ENCODE measurements at regions not wholly inside any gene's neighbourhood (a gene's known extent, or its start where the extent isn't known, plus 50 kb on each side); places are given as distances from the start of the nearest gene placed in this dataset.
"Not testable (repeated sequence)": the region's sequence is repeated elsewhere in the genome, so short reads cannot be mapped to it uniquely, and the experiment has no call there.

DNA sequence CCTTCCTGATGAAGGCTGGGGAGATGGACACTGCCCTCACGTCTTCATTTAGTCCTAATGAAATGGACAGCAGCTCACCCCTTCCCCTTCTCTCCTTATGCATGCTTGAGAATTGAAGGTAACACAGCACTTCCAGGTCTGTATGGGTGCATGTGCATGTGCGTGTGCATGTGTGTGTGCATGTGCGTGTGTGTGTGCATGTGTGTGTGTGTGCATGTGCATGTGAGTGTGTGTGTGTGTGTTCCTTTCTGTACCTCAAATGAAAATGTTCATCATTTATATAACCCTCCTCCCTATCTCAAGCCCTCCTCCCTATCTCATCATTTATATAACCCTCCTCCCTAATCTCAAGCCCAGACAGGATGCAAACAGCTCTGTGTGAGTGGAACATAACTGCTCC lies 444.8 kb downstream of the MAT2B start:
- DNase-seq (ENCODE audit: low spot score) = no peak

- DNase-seq (ENCODE audit: low spot score) = no peak
Measured at GRCh38 chr5:163951069-163951468, 445.6 kb downstream of the MAT2B start.

DNA sequence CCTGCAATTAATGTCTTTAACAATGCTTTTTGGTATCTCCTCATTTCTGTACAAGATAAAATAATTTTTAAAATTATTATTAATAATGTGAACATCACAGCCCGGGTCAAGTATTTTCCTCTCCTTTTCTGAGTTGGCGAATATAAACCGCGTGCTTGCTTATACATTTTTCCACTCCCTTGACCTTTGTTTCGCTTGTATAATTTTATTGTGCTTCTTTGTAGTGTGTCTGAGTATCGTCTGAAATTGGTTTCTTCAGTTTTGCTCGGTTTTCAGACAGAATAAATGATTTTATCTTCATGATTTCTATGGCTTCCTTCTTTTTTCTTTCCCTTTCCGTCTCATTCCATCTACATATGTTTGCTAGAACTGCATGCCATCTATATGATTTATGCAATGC lies 448.5 kb downstream of the MAT2B start:
- no peak for DNase-seq (ENCODE audit: low spot score)

DNA sequence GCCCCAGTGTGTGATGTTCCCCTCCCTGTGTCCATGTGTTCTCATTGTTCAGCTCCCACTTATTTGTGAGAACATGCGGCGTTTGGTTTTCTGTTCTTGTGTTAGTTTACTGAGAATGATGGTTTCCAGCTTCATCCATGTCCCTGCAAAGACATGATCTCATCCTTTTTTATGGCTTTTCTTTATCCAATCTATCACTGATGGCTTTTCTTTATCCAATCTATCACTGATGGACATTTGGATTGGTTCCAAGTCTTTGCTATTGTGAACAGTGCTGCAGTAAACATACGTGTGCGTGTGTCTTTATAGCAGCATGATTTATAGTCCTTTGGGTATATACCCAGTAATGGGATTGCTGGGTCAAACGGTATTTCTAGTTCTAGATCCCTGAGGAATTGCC lies 455.8 kb downstream of the MAT2B start:
- not testable (repeated sequence) for DNase-seq (ENCODE audit: low spot score)

DNA sequence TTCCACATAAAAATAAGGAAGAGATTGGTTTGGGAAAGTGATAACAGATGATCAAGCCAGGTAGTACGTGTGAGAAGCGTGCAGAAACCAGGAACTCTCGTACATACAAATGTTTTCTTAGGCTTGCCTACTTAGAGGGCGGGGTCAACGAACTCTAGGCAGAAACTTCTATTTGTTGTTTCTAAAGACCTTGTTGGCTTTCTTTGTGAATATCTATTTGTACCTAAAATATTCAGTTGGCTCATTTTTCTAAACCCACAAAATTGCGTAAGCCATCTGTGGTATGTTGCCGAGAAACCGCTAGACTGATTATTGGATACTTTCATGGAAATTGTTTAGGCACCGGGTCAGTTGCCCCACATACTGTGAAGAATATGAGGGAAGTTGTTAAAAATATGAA lies 458.5 kb downstream of the MAT2B start:
- DNase-seq (ENCODE audit: low spot score) = no peak

GRCh38 chr5:163964671-163965070 lies 459.3 kb downstream of the MAT2B start:
- DNase-seq (ENCODE audit: low spot score) = no peak

DNA sequence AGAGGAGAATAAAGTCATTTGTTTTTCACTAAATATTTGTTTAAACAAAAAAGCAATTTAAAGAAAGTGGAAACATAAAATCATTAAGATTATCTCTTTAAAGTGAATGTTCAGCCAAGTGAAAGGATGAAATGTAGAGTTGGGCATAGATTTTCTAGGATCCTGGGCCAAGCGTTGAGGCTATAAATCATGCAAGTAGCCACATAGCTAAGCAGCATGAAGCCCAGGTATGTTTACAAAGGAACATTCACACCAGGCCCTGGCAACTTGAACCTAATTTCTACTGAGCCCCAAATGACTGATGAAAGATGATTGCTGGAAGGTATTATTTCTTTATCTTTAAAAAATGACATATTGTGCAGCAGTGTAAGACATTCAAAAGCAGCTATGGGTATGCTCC lies 461.8 kb downstream of the MAT2B start:
- DNase-seq (ENCODE audit: low spot score) = no peak

DNA sequence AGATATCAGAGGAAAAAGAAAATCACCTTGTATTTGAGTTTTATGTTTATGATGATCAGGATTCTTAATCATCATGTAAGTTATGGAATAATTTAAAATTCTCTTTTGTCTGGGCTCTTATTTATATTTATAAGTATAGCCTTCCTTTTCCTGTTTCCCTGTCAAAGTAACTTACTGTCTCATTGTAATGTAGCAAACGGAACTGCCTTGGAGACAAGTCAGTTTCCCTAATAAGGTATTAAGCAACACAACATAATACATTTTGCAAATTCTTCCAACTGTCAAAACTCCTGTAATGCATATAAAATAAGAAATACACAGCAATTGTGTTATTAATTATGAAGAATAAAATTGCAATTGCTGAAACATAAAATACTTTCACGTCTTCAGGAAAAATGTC lies 463.2 kb downstream of the MAT2B start:
- no peak for DNase-seq (ENCODE audit: low spot score)

DNA sequence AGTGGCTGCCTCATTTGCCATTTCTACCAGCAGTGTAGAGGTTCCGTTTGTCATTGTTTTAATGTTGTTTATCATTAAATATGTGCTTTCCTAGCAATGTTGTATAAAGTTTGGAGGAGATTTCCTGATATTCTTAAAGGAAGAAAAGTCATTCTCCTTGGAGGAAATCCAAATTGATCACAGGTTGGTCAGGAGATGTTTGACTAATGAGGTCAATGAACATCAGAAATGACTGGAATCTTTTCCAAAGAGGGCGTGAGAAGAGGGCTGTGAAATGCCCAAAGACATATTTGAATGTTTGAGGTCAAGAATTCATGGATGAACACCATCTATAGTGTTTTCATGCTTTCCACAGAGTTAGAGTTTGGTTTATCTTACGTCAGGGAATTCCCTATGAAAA lies 471.3 kb downstream of the MAT2B start:
- DNase-seq (ENCODE audit: low spot score) = no peak

- no peak for DNase-seq (ENCODE audit: low spot score)
Measured at GRCh38 chr5:163978897-163979296, 473.5 kb downstream of the MAT2B start.

DNA sequence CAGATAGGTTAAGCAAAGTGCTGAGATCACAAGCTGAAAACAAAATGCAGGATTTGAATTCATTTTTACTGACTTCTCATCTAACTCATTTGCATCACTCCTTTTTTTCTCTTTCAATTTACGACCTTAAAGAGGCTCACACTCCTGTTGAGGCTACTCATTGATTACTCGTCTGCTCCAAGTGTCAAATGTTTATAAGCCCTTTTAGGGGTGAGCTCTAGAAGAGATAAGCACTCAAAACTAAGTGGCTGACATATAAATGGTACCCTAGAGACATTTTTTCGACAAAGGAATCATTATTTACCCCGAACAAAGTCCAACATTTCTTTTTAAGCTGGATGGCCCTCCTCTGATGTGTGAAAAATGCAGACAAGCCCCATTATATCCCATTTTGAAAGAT lies 483.1 kb downstream of the MAT2B start:
- no peak for DNase-seq (ENCODE audit: low spot score)

GRCh38 chr5:163993126-163993525 lies 487.7 kb downstream of the MAT2B start:
- no peak for DNase-seq (ENCODE audit: low spot score)

- DNase-seq (ENCODE audit: low spot score) = no peak
Measured at GRCh38 chr5:163995206-163995605, 489.8 kb downstream of the MAT2B start.

GRCh38 chr5:163997965-163998364 lies 492.5 kb downstream of the MAT2B start:
- no peak for DNase-seq (ENCODE audit: low spot score)

DNA sequence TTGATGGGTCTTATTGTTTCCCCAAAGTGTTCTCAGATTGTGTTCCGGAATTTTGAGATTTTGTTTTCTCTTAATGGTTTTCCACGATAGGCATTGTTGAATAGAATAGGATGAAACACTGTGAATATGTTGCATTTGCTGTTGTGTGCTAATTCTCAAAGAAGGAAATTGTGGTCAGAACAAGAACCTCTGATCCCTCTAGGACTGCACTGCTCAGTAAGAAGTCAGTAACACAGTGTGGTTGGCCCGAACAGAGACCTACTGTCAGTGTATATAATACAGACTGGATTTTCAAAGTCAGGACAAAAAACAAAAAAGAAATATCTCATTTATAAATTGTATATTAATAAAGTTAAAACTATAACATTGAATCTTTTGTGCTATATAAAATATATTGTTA lies 494.8 kb downstream of the MAT2B start:
- DNase-seq (ENCODE audit: low spot score) = no peak

GRCh38 chr5:164000819-164001218 lies 495.4 kb downstream of the MAT2B start:
- DNase-seq (ENCODE audit: low spot score) = no peak

GRCh38 chr5:164002214-164002613 lies 496.8 kb downstream of the MAT2B start:
- DNase-seq (ENCODE audit: low spot score) = no peak

DNA sequence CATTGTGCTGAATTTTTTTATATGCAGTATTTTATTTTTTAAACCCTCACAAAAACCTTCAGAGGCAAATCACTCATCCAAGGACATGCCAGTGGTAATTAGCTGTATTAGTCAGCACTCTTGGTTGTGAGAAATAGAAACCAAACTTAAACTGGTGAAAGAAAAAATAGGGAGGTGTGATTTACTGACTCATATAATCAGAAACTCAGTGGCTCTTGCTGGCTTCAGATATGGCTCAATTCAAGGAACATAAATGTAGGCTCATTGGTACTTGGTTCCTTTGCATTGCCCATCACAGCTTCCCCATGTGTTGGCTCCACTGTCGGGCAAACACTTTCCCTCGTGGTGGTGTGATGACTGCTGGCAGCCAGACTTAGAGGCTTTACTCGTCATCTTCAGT lies 497.2 kb downstream of the MAT2B start:
- DNase-seq (ENCODE audit: low spot score) = no peak

- DNase-seq (ENCODE audit: low spot score) = no peak
Measured at GRCh38 chr5:164005071-164005470, 499.7 kb downstream of the MAT2B start.

DNA sequence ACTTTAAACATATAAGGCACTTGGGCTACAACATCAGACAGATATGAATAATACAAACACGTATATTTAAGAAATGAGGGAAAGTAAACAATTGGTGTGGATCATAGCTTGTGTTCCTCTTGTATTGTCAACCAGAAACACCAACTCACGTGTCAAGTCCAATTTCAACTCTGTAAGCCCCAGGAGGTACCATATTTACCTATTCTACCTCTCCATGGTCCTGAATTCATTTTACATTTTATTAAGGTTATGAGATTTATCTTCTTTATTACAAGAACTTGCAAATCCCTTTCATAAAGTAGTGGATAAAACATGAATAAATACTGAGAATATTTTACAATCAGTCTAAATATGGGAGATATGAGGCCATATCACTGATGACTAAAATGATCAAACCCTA lies 501.6 kb downstream of the MAT2B start:
- DNase-seq (ENCODE audit: low spot score) = no peak

- DNase-seq (ENCODE audit: low spot score) = no peak
Measured at GRCh38 chr5:164009621-164010020, 504.2 kb downstream of the MAT2B start.

- DNase-seq (ENCODE audit: low spot score) = no peak
Measured at GRCh38 chr5:164010900-164011299, 505.5 kb downstream of the MAT2B start.

DNA sequence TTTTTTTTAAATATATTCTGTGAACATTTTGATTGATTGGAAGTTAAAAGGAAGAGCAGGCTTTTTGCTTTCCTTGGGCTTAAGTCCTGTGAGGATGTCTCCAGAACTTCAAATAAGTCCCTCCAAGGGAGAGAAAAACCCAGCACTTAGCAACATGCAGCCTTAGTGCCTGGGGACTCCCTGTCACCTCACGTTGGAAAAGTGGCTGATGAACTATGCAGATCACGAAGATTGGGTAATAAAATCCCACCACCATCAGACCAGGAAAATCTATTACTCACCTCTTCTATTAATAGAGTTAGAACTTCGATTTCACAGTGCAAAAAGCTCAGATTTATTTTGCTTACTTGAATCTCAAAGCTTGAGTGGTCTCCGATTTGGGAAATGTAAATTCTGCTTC lies 507.0 kb downstream of the MAT2B start:
- no peak for DNase-seq (ENCODE audit: low spot score)

GRCh38 chr5:164013077-164013670 lies 507.8 kb downstream of the MAT2B start:
- peak; percentile 73 for DNase-seq (ENCODE audit: low spot score)

DNA sequence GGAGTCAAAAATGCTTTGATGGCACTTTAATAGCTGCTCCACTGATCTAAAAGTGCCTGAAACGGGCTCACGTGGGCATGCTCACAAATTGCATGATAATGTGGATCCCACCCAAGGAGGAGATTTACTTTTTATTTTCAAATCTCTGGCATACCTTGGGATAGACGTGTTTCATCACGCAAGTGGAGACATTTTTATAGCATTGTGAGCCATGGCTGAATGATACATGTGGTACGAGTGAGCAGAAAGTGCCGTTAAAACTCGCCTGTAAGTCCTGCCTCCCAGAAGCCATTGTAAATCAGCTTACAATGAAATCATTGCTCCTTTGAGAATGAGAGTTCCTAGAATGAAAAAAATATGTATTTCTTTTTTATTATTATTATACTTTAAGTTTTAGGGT lies 514.7 kb downstream of the MAT2B start:
- DNase-seq (ENCODE audit: low spot score) = no peak

Data from SW480 (cell line).